IPS-18a (cell line): ENCODE measurements at regions not wholly inside any gene's neighbourhood (a gene's known extent, or its start where the extent isn't known, plus 50 kb on each side); places are given as distances from the start of the nearest gene placed in this dataset.

Source experiments
- H3K27ac ChIP-seq: one replicate; pipeline ENCODE4 v1.5.1; 2013; ENCODE audit warnings: low read length
- H3K27me3 ChIP-seq: one replicate; pipeline ENCODE4 v1.6.1; 2013; ENCODE audit warnings: mild to moderate bottlenecking, low read length; ENCODE audit not compliant: control insufficient read depth, insufficient read depth
- H3K36me3 ChIP-seq: one replicate; pipeline ENCODE4 v1.6.1; 2013; ENCODE audit warnings: low read depth, low read length; ENCODE audit not compliant: control insufficient read depth
- H3K4me1 ChIP-seq: one replicate; pipeline ENCODE4 v1.6.1; 2013; ENCODE audit warnings: low read depth, low read length; ENCODE audit not compliant: control insufficient read depth
- H3K4me3 ChIP-seq: one replicate; pipeline ENCODE4 v1.5.1; 2013; ENCODE audit warnings: low read length
- H3K9ac ChIP-seq: one replicate; pipeline ENCODE4 v1.6.1; 2013; ENCODE audit warnings: mild to moderate bottlenecking, low read length, moderate library complexity
- H3K9me3 ChIP-seq: one replicate; pipeline ENCODE4 v1.6.1; 2013; ENCODE audit warnings: low read depth, low read length; ENCODE audit not compliant: control insufficient read depth

DNA sequence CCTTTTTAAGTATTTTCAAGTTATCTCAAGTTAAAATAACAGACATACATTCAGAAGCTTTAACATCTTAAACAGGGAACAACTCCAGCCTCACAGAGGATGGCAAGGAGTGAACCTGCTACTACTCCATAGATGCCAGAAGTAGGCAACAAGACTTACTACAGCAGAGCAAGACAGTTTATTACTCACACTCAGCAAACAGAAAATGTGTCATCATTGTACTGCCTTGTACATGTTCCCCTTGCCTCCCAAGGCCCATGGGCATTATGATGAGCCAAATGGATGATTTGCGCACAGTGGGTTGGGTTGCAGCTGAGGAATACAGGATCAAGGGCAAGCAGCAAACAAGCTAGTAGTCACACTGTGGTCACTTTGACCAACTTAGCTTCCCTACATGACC lies 80.6 kb upstream of the VRK2 start:
- no peaks in the 10 kb centered on the region for H3K36me3 ChIP-seq
- no peaks in the 10 kb centered on the region for H3K9me3 ChIP-seq
- peaks cover 10% of the 10 kb centered on the region for H3K4me1 ChIP-seq
- no peak overlapping the region for H3K9ac ChIP-seq
- H3K4me3 ChIP-seq, result no peak overlapping the region
- no peaks in the 10 kb centered on the region for H3K27me3 ChIP-seq
- no peak overlapping the region for H3K27ac ChIP-seq

DNA sequence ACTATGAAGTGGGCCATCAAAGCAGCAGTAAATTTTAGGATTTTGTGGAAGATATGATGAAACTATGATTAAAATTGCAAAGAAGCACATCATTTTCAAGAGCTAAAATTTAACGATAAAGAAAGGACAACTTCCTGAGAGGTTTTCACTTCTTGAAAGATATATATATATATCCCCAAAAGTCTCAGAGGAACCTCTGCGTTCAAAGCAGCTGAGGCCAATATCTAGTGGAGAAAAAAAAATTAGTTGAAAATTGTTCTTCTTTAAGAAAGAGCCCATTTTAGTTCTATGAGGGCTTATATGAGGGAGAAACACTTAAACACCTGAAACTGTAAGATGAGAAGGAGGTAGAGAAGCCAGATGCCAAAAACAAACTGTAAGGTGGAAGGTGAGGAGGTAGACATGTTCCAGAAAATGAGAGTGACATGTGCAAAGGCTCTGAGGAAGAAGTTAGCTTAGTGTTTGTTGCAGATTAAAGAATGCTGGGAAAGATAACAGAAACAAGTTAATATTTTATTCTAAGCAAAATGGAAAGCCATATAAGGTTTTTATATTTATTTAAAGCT lies 72.9 kb upstream of the VRK2 start:
- no peak overlapping the region for H3K4me3 ChIP-seq

DNA sequence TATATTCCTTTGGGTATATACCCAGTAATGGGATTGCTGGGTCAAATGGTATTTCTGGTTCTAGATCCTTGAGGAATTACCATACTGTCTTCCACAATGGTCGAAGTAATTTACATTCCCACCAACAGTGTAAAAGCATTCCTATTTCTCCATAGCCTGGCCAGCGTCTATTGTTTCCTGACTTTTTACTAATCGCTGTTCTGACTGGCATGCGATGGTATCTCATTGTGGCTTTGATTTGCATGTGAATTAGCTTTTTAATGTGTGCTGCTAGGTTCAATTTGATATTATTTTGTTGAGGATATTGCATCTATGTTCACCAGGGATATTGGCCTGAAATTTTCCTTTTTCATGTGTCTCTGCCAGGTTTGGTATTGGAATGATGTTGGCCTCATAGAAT lies 67.4 kb upstream of the VRK2 start:
- Histone ChIP-seq H3K36me3 (no peaks in the 10 kb centered on the region), H3K4me1 (no peaks in the 10 kb centered on the region), H3K9me3 (no peaks in the 10 kb centered on the region), H3K27me3 (no peaks in the 10 kb centered on the region), H3K9ac (no peak overlapping the region), H3K4me3 (no peak overlapping the region), H3K27ac (no peak overlapping the region)

More for the DNA sequence above, 72.9 kb upstream of the VRK2 start:
- H3K4me1 ChIP-seq, result no peaks in the 10 kb centered on the region
- no peaks in the 10 kb centered on the region for H3K27me3 ChIP-seq
- H3K27ac ChIP-seq, result no peak overlapping the region
- no peaks in the 10 kb centered on the region for H3K9me3 ChIP-seq
- no peak overlapping the region for H3K9ac ChIP-seq
- H3K36me3 ChIP-seq, result no peaks in the 10 kb centered on the region

DNA sequence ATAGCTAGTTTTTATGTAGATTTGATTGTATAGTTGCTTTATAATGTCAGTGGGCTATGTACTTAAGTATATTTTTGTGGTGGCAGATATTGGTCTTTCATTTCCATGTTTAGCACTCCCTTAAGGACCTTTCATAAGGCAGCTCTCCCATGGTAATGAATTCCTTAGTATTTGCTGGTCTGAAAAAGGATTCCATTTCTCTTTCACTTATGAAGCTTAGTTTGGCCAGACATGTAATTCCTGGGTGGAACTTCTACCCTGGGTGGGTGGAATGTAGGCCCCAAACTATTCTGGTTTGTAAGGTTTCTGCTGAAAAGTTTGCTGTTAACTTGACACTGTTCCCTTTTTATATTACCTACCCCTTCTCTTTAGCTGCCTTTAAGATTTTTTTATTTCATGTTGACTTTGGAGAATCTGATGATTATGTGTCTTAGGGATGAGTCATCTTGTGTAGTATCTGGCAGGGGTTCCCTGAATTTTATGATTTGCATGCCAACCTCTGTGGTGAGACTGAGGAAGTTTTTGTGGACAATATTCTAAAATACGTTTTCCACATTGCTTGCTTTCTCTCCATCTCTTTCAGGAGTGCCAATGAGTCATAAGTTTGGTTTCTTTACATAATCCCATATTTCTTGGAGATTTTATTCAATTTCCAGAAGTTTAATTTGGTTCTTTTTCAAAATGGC lies 65.4 kb upstream of the VRK2 start:
- no peaks in the 10 kb centered on the region for H3K4me1 ChIP-seq
- no peaks in the 10 kb centered on the region for H3K9me3 ChIP-seq
- H3K27me3 ChIP-seq, result no peaks in the 10 kb centered on the region
- H3K36me3 ChIP-seq, result no peaks in the 10 kb centered on the region
- H3K9ac ChIP-seq, result no peak overlapping the region
- no peak overlapping the region for H3K4me3 ChIP-seq
- H3K27ac ChIP-seq, result no peak overlapping the region

DNA sequence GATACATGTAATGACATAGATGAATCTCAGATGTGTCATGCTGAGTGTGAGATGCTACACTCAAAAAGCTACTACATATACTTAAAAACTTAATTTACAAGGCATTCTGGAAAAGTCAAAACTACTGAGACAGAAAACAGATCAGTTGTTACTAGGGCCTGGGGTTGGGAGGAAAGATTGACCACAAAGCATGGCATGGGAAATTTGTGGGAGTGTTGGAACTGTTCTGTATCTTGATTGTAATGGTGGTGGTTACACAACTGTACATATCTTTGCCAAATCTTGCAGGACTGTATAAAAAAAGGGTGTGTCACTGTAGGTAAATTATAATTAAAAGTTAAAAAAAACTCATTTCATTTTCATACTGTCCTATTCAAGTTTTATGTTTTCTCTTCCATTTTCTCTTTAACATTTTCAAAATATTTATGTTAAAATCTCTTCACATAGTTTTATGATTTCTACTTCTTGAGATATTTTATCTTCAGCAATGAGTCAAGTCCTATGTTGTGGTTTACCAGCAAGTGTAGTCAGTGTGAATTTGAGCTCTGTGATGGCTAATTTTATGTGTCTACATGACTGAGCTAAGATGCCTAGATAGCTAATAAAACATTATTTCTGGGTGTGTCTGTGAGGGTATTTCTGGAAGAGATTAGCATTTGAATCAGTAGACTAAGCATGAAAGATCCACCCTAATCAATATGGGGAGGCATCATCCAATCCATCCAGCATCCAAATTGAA lies 58.6 kb upstream of the VRK2 start:
- Histone ChIP-seq H3K9ac (no peak overlapping the region), H3K27me3 (no peaks in the 10 kb centered on the region), H3K9me3 (no peaks in the 10 kb centered on the region), H3K27ac (no peak overlapping the region), H3K4me3 (no peak overlapping the region), H3K36me3 (no peaks in the 10 kb centered on the region), H3K4me1 (peaks cover under 1% of the 10 kb centered on the region)

DNA sequence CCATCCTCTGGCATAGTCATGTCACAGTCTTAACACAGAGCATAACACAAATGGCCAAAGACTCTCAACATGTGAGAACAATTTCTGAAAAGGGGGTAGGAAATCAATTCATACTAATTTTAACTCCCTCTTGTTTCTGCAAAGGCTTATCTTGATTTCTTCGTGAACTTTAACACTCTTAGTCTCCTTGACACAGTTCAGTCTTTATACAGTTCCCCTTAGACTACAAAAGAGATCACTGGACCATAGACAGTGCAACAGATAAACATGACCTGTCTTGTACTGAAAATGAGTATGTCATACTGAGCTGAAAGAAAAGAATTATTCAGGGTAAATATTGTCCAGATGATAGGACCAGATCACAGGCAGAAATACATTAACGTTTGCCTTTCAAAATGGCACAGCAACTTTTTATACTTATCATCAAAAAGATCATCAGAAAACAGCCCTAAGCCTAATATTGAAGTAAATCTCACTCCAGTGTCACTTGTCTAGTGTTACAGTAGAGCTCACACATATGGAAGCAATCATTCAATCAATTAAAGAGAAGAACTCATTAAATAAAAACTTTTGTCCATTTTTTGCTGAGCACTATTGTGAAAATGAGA lies 56.4 kb upstream of the VRK2 start:
- Histone ChIP-seq H3K36me3 (no peaks in the 10 kb centered on the region), H3K4me3 (no peak overlapping the region)

More for the DNA sequence above, 56.4 kb upstream of the VRK2 start:
- Histone ChIP-seq H3K27ac (no peak overlapping the region), H3K9me3 (no peaks in the 10 kb centered on the region), H3K9ac (no peak overlapping the region), H3K4me1 (peaks cover 8% of the 10 kb centered on the region), H3K27me3 (no peaks in the 10 kb centered on the region)
